HG02938 (cell line): ENCODE measurements at regions not wholly inside any gene's neighbourhood (a gene's known extent, or its start where the extent isn't known, plus 50 kb on each side); places are given as distances from the start of the nearest gene placed in this dataset.

Source experiments
- ATAC-seq: cut with Tn5 transposase; IDR thresholded peaks from one replicate; pipeline ENCODE4 v1.9.1; 2021; ENCODE audit warnings: mild to moderate bottlenecking, moderate library complexity; ENCODE audit not compliant: unreplicated experiment

DNA sequence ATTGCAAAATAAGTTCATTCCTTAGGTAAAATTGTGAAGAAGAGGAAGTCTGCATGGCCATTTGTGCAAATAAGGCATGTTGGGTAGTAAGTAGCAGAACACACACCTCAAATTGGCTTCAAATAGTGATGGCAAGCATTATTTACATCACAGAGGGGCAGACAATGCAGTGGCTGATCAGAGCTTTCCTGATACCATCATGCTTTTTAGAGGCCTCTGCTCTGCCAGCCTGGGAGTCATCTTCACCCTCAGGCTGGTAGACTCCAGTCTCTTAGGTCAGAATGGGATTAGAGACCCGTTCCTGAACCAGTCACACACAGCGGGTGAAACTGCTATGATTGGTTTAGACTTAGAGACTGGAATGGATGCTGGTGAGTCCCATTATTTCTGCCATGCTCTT is 396.0 kb upstream of the MCTP2 start:
- ATAC-seq = no peak

DNA sequence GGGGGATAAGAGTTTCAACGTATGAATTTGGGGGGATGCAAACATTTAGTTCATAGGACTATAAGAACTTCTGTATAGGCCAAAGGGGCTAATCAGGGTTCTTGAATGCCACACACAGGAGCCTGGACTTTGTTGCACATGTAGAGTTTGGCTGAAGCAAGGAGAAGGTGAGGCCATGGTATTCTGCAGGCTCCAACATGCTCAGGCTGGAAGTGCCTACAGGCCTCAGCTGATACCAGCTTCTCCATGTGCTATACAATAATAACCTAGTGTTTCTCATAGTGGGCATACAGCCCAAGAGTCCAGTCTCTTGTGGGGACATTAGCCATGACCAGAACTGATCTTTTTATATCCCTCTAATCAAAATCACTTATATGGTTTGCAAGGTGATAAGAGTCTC is 399.7 kb upstream of the MCTP2 start:
- ATAC-seq = no peak

DNA sequence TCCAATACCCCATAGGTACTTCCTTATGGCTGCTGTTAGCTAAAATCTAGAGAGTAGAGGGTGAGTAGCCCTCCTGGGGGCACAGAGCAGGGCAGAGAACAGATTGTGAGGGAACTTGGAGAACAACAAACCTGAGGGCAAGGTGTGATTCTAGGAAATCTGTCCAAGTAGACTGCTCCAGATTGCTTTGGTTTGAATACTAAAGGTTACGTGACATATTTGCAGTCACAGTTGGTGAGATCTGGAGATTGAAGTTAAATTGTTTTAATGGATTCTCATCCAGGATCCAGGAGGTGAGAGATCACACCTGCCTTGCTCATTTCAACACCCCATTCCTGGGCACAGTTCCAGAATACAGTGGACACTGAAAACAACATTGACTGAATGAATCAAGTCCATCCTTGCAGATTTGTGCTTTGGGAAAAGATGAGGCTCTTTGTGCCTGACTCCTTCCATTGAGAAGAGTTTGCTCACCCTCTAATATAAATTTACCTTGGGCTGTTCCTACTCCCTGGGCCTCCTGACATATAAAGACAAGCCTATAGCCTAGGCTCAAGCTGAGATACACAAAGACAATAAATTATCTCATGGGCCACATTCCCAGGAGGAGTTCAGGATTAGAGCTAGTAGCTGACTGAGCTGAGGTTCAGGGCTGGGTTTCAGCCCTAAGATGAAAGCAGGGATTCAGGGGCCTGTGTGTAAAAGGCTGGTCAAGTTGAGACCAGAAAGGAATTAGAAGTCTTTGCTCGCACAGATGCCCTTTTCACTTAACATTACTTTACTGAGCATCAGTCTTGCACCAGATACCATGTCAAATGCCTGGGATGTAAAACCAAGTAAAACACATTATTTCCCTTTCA is 400.9 kb upstream of the MCTP2 start:
- no peak for ATAC-seq

DNA sequence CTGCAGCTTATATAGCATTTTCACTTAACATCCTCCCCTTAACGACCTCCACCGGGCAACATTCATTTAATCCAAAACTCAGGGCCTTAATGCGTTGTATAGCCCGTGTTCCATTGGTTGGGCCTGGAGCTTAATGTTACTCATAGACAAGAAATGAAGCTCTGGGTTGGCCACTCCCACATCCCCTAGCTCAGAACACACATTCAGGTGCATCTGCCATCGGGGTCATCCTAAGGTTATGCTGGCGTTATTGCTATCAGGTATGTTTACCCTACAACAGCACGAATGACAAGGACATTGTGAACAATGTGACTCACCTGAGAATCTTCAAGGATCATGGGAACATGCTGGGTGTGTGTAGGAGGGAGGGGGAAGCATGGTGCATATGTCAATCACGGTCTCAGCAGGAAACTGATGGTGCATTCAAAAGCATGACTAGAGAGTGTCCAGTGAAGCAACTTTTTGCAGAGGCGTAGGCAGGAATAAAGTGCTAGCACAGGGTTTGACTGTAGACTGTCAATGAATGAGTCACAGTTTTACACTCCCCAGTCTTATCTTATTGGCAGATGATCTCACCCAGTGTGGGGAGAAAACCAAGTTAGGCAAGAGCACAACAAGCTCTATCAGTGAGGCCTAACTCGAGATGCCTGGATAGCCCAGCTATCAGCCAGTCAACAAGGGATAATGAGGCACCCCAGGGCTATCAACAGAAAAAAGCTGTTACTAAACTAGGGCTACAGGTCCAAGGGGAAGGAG is 402.1 kb upstream of the MCTP2 start:
- ATAC-seq = no peak

DNA sequence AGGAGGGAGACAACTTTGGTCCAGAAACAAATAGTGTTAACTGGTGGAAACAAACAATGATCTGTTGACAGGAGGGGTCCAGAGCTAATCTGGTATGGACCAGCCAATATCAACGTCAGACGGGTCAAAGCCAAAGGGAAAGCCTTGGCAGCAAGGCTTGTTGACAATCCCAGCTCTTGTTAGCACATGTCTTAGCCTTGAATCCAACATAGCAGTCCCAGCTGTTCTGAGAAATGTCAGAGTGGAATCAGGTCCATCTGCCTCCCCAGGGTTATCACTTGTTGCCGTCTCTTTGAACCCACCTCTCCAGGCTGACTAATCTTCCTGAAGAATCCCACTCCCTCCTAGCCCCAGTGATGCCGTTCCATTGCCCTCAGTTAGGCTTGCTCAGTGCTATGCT is 404.6 kb upstream of the MCTP2 start:
- no peak for ATAC-seq

DNA sequence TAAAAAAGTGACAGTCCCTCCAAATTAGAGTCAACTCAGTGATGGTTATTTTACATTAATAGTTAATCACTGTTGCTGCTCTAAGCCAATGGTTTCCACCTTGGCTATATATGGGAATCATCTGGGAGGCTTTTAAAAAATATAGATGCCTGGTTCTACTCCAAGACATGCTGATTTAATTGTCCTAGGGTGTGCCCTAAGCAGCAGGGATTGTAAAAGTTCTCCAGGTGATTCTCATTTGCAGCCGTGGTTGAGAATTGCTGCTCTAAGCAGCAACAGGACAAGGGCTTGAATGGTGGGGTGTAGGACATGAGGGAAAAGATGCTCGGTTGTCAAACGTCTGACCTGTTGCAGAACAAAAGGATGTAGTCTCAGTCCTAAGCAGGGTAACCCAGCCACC is 405.1 kb upstream of the MCTP2 start:
- no peak for ATAC-seq

DNA sequence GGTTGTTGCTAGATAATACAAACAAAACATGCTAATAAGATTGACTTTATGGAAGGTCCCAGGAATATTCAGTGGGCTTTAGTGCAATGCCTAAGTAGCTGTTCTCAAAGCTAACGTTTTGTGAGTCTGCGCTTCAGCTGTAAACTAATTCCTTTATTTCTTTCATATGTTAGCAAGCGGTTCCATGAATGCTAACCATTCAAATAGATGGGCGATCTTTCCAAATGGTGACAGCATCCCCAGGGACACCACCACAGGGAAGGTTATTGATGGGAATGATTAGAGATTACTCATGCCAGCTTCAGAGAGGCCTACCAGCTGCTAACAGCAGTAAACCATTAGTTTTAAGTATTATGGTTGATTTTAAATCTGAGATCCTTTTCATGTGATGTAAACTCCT is 405.7 kb upstream of the MCTP2 start:
- no peak for ATAC-seq

DNA sequence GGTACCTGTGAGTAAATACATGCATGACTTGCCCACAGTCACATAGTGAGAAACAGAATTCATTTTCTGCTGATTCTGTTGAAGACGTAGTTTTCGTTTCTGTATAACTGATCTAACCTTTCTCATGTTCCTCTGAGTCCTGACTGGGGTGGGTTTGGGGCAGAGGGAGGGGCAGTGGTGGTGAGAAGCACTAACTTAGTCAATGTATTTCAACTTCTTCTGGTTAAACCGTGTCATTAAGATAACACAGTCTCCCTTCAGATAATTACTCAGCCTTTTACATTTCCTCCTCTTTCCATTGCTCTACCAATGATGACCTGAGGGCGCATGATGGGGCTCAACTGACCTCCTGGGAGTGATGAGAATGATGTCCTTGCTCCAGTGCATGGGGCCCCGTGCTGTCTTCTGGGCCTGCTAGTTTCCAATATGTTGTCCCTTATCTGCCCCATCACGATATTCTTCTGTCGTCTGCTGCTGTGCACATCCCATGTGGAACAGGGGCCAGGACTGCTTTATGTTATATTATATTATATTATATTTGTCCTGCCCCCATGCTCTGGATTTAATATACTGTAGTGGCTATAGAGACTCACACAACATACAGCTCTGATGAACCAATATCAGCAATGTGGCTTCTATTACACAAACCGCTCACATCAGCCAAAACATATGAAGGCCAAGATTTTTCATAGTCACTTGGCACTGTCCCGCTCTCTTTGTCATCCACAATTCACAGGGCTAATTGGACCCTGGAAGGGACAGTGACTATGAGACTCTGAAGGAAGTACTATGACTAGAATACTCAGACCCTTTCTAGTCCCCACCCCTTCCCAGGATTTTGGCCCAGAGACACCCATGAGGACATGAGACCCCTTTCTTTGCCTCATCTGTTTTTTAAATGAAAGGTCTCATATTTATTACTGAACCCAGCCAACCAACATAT is 407.1 kb upstream of the MCTP2 start:
- ATAC-seq = no peak

DNA sequence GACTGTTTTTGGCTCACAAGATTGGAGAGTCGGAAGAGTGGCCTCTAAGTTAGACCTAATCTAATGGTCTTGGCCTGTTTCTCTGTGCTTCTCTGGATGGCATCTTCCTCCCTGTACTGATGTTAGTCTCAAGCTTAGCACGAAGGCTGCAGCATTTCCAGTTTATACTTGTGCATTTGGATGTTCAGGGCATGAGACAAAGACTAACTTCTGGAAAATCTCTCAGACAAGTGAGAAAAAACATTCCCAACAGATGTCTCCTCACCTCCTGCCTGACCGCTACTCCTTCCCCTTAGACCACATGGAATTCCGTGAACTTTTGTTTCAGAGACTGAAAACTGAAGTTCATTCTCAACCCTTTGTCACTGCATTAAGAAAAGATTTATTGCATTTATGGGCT is 410.8 kb upstream of the MCTP2 start:
- ATAC-seq = no peak

DNA sequence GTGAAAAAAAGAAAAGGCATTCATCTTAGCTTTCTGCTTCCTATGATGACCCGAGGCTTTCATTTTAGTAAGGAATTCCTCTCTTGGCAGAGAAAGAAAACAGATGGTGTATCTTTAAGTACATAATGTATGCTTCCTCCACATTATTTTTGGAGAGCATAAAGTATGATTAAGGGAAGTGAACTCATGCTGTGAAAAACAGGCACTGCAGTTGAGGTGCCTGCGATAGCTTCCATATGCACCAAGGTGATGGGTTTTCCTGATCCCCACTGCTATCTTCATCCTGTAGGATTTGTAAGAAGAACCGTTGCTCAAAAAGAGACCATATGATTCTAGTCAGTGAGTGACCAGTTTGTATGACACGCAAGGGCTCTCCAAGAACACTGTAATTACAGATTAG is 411.5 kb upstream of the MCTP2 start:
- ATAC-seq = no peak

DNA sequence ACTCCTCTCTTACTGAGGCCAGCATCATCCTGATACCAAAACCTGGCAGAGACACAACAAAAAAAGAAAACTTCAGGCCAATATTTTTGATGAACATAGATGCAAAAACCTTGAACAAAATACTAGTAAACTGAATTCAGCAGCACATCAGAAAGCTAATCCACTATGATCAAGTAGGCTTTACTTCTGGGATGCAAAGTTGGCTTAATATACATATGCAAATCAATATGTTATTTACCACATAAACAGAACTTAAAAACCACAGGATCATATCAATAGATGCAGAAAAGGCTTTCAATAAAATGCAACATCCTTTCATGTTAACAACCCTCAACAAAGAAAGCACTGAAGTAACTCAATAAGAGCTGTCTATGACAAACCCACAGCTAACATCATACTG is 414.5 kb upstream of the MCTP2 start:
- ATAC-seq = no peak

DNA sequence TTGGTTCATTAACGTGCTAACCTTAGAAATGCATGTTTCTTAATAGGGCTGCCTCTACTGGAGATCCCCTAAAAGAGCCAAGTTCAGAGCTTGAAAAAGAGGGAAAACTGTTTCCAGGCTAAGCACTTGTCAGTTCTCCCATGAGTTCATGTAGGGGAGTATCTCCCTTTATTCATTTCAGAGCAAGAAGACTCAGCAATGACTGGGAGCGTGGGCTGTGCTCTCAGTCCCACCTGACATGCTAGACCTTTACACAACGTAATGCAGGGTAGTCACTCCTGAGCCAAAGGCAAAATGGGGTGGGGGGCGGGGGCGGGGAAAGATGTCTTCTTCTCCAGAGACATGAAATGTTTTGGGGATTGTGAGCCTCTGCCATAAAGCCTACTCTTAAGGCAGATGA is 420.1 kb upstream of the MCTP2 start:
- no peak for ATAC-seq

DNA sequence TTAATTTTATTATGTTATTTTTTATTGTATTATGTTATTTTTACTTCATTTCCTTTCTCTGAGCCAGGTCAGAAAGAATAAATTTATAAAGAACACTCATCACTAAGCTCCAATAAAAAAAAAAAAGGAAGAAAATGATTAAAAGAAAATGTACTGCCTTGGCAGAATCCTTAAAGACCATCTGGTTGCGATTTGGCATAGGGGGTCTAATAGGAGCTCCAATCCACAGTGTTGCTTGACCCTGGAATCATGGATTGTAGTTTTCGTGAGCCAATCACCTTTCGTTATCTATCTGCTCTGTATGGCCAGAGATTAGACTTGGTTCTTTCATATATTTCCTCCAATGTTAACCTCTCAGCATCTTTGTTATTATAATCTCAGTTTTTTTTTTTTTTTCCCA is 421.8 kb upstream of the MCTP2 start:
- ATAC-seq = no peak

DNA sequence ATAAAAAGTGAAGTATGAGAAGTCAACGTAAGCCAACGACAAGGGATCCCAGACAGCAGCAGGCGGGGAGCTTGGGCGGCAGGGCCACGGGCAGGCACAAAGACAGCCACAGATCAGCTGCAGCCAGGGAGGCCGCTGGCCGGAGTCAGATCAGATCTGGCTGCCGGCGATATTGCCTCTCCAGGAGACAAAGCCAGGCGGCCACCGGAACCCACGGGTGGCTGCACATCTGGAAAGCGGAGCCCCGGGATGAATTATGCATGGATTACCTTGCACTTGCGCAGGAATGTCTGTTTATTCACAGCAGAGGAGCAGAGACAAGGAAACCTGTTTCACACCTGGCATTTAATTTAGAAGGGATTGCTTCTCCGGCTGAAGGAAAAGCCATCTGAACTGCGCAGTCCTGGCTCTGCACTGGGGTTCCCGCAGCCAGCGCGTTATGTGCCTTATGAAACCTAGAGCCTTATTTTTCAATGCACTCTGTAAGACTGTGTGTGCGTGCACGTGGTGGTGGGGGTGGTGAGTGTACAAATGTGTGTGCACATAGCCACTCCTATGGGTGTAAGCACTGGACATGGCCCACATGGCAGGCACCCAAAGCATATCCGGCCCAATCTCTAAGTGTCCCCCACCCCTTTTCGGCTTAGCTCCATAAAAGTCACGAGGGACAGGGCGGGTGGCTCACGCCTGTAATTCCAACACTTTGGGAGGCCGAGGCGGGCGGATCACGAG is 427.8 kb upstream of the MCTP2 start:
- ATAC-seq = no peak

DNA sequence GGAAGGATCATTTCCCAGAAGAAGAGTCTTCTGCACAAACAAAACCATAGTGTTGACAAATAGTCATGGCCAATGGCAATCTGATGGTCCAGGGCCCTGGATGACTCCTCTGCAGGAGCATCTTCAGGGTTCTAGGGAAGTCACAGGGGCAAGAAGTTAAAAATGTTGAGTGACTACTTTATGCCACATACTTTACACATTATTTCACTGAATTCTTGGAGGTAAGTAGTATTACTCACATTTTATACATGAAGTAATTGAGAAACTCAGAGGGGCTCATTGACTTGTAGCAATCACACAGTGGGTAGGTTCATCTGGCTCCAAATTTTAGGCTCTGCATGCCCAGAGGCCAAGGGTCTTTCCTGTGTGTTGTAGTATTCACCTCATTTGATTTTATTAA is 430.2 kb upstream of the MCTP2 start:
- no peak for ATAC-seq

DNA sequence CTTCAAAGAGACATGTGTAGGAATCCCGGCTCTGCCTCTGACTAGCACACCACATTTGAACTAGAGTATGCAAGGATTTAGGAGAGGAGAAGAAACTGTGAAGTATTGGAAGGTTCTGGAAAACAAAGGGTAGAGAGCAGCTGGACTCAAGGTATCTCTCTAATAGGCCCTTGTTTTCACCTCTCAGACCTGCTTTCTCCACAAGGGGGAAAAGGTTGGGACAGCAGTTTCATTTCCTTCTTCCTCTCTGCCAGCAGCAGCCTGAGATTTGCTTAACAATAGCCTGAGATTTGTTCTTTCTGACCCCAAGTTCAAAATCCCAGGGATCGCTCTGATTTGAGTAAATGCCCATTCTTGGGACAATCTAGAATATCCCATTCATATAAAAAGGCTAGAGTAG is 430.6 kb upstream of the MCTP2 start:
- no peak for ATAC-seq

DNA sequence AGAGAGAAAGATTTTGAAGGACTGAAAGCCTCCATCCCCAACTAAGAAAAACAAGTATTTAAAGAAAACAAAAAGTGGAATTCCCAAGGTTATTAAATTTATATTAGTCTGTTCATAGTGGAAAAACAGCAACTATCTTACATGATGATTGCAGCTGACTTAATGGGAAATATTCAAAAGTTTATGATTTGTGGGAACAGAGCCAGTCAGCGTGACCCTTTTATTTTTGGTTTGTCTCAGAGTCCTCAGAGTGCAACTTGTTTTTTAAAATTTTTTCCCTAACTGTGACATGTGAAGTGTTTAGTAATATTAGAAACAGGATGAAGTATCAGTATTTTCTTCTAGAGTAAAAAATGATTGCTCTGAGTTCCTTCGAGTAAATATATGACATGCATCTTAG is 441.9 kb upstream of the MCTP2 start:
- ATAC-seq = no peak

DNA sequence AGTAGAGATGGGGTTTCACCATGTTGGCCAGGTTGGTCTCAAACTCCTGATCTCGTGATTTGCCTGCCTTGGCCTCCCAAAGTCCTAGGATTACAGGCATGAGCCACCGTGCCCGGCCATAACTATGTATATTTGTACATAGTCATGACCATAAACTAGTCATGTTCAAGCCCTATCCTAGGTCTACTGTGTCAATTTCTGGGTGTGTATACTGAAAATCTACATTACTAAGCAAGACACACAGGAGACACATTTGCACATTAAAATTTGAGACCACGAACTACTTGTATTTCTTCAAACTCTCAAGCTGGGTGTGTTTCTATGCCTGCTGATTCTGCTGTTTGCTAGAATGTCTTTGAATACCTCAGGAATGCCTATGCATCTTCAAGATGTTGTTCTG is 451.3 kb upstream of the MCTP2 start:
- ATAC-seq = no peak

DNA sequence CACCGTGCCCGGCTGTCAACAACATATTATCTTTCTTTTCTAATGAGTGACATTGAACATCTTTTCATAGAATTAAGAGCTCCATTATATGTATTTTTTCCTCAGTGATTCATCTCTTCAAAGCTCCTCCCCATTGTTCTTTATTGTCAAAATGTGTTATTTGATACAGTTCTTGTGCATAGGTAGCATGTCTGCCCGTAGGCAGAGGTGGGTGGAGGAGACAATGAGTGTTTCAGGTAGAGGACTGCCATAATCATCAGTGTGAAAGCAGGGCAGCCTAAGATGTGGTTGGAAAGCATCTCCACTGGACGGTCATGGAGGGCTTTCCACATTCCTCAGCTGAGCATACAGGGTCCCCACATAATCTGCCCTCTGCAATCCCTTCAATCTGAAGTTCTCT is 452.0 kb upstream of the MCTP2 start:
- no peak for ATAC-seq

DNA sequence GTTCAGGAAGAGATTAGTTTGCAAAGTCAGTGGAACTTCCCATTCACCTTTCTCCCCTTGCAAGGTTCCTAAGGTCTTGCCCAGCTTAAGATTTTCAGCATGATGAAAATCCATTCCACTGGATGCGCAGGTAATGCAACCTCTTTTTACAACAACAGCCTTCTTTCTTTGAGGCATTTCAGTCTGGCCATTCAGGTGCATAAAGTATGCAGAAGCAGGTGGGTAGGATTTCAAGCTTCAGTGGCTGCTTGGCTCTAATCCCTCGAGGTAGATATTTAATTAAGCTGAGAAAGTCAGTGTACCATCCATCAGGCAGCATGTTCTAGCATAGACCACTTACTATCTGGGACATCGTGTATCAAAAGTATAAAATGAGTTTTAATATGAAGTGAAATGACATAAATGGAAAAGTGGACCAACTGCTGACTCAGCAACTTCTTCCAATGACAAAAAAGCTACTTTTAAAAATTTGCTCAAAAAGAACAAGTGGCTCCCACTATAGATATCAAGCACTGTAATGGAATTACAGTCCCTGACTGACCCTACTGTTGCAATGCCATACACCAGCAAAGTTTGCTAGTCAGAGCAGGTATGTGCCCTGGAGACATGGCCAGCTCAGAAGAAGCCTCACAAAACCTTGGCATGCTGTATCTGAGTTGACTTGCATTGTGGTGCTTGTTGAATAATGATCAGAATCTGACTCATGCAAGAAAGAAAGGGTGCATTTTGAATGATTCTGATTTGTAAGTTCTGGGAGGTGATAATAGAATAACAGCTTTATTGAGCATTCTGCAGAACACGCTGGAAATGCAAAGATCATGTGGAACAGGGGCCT is 459.9 kb upstream of the MCTP2 start:
- no peak for ATAC-seq
